ENCODE measurements at regions not wholly inside any gene's neighbourhood (a gene's known extent, or its start where the extent isn't known, plus 50 kb on each side); places are given as distances from the start of the nearest gene placed in this dataset.
"Not testable (repeated sequence)": the region's sequence is repeated elsewhere in the genome, so short reads cannot be mapped to it uniquely, and the experiment has no call there.

DNA sequence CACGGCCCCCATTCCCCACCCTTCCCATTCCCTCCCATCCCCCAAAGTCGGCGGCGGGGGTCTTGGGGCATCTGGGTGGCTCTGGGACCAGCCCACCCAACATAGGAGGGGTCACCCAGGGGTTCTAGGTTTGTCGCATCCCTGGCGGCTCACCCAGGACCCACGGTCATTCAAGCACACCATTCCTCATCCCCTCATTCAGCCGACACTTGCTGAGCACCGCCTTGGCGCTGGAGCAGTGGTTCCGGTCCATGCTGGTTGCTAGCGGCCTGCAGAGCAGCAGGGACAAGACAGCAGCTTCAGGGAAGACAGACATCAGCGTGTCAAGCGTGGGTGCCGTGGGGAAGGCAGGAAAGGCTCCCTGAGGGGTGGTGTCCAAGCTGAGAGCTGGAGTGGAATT lies 50.5 kb upstream of the OTOS start:
- ATAC-seq (replicated peaks) = no peak
- H3K9me3 Mint-ChIP-seq = no peaks in the 10 kb centered on the region
- no peaks in the 10 kb centered on the region for H3K4me1 Mint-ChIP-seq (ENCODE audit: low read depth in 2 of 2)
- no peak for DNase-seq
- no peak overlapping the region for H3K4me3 Mint-ChIP-seq
- H3K36me3 Mint-ChIP-seq (ENCODE audit: insufficient read depth) = no peaks in the 10 kb centered on the region
- H3K27ac Mint-ChIP-seq = no peak overlapping the region
- peaks cover 46 to 74% of the 10 kb centered on the region in 2 donors for H3K27me3 Mint-ChIP-seq

DNA sequence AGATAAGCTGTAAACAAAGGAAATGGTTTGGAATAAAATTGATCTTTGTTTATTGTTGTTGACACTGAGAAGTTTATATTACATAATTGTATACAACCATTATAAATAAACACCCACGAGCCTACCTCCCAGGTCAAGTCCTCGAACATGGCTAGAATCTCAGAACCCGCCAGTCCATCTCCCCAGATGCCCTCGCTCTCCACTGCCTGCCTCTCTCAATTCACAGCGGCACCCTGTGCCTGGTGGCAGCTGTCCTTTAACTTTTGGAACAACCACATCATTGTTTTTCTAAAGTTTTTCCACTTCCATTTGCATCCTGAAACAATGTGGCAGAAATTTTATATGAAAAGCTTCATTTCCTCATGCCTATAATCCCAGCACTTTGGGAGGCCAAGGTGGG lies 52.2 kb upstream of the OTOS start:
- Mint-ChIP-seq H3K27me3 (peaks cover 42 to 68% of the 10 kb centered on the region in 2 donors), H3K4me1 (ENCODE audit: low read depth in 2 of 2) (no peaks in the 10 kb centered on the region), H3K36me3 (ENCODE audit: insufficient read depth) (no peaks in the 10 kb centered on the region), H3K27ac (no peak overlapping the region), H3K4me3 (no peak overlapping the region), H3K9me3 (no peaks in the 10 kb centered on the region)
- ATAC-seq (replicated peaks) = no peak
- DNase-seq = no peak

GRCh38 chr2:240194341-240194762 lies 53.9 kb upstream of the OTOS start:
- H3K27ac Mint-ChIP-seq; ATAC-seq (replicated peaks); H3K4me1 Mint-ChIP-seq (ENCODE audit: low read depth in 2 of 2); H3K9me3 Mint-ChIP-seq; DNase-seq; H3K36me3 Mint-ChIP-seq (ENCODE audit: insufficient read depth); H3K4me3 Mint-ChIP-seq: not testable (repeated sequence)
- peaks cover 42 to 62% of the 10 kb centered on the region in 2 donors for H3K27me3 Mint-ChIP-seq

DNA sequence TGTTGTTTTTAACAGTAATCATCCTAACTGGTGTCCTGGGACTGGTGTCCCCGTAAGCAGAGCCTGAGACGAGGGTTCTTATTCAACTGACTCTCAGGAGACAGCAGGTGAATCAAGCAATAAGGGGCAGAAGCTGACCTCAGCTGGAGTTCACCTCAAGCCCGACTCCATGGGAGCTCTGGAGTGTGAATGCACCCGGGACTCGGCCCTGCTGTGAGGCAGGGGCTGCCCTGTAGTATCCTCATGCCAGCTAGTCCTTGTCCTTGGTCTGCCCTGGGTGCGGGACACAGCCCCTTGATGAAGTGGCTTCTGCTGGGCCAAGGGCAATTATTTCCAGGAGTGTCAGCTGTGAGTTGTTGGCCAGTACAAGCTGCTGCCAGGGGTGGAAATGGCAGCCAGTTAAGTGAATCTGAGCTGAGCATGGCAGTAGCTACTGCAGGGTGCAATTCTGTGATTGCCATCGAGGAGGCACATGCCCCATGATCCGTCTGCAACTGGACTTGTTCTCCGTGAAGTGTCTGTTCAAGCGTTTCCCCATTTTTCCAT lies 54.9 kb upstream of the OTOS start:
- Mint-ChIP-seq H3K4me1 (ENCODE audit: low read depth in 2 of 2) (no peaks in the 10 kb centered on the region), H3K36me3 (ENCODE audit: insufficient read depth) (no peaks in the 10 kb centered on the region), H3K27ac (no peak overlapping the region), H3K4me3 (no peak overlapping the region), H3K27me3 (peaks cover 37 to 68% of the 10 kb centered on the region in 2 donors), H3K9me3 (no peaks in the 10 kb centered on the region)
- ATAC-seq (replicated peaks) = no peak
- DNase-seq = no peak

GRCh38 chr2:240196716-240197461 lies 56.4 kb upstream of the OTOS start:
- H3K27me3 Mint-ChIP-seq = peaks cover 35 to 69% of the 10 kb centered on the region in 2 donors
- no peak overlapping the region for H3K4me3 Mint-ChIP-seq
- ATAC-seq (replicated peaks) = no peak
- peaks cover 4% of the 10 kb centered on the region in 2 donors for H3K4me1 Mint-ChIP-seq (ENCODE audit: low read depth in 2 of 2)
- DNase-seq = no peak
- no peak overlapping the region for H3K27ac Mint-ChIP-seq
- no peaks in the 10 kb centered on the region for H3K36me3 Mint-ChIP-seq (ENCODE audit: insufficient read depth)
- no peaks in the 10 kb centered on the region for H3K9me3 Mint-ChIP-seq

- no peaks in the 10 kb centered on the region for H3K36me3 Mint-ChIP-seq (ENCODE audit: insufficient read depth)
- peaks cover 28 to 64% of the 10 kb centered on the region in 2 donors for H3K27me3 Mint-ChIP-seq
- peaks cover 4% of the 10 kb centered on the region in 2 donors for H3K4me1 Mint-ChIP-seq (ENCODE audit: low read depth in 2 of 2)
- no peaks in the 10 kb centered on the region for H3K9me3 Mint-ChIP-seq
- H3K4me3 Mint-ChIP-seq = no peak overlapping the region
- DNase-seq (no peak), ATAC-seq (replicated peaks) (no peak)
- H3K27ac Mint-ChIP-seq = no peak overlapping the region
These were observed 57.1 kb upstream of the OTOS start for GRCh38 chr2:240197462-240198139.

GRCh38 chr2:240198226-240198625 lies 57.8 kb upstream of the OTOS start:
- Mint-ChIP-seq H3K9me3 (no peaks in the 10 kb centered on the region), H3K4me3 (no peak overlapping the region), H3K27ac (no peak overlapping the region), H3K27me3 (peaks cover 31 to 64% of the 10 kb centered on the region in 2 donors), H3K36me3 (ENCODE audit: insufficient read depth) (no peaks in the 10 kb centered on the region), H3K4me1 (ENCODE audit: low read depth in 2 of 2) (peaks cover 4% of the 10 kb centered on the region in 2 donors)
- ATAC-seq (replicated peaks) (no peak), DNase-seq (no peak)

DNA sequence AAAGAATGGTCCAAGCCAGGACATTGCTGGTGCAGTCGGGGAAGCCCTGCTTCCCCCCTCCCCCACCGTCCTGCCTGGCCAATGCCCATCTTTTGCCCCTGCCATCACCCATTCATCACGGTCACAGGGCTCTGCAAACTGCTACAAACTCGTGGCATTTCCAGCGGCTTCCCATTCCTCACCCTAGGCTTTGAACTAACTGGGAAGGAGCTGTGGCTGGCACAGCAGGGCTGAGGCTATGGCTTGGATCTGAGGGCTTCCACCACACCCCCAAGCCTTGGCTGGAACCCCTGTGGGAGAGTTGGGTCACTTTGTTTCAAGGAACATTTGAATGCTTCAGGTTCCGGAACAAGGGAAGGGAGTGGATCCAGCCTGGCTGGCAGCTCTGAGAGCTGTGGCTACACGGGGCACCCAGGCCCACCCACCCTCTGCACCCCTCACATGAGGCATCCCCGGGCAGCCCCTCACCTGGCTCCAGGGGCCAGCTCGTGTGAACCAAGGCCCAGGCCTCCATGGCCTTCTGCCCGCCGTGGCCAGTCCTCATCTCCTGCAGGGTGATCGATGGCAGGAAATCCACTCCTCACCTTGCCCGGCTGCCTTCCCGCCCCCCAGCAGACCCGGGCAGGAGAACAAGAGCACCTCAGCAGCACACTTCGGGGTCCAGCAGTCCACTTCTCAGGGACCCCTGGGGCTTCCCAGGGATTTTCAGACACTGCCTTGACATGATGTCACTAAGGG lies 58.8 kb upstream of the OTOS start:
- ATAC-seq (replicated peaks) (no peak), DNase-seq (no peak)
- no peak overlapping the region for H3K4me3 Mint-ChIP-seq
- no peaks in the 10 kb centered on the region for H3K36me3 Mint-ChIP-seq (ENCODE audit: insufficient read depth)
- H3K4me1 Mint-ChIP-seq (ENCODE audit: low read depth in 2 of 2) = peaks cover 4% of the 10 kb centered on the region in 2 donors
- H3K9me3 Mint-ChIP-seq = no peaks in the 10 kb centered on the region
- H3K27me3 Mint-ChIP-seq = peaks cover 36 to 64% of the 10 kb centered on the region in 2 donors
- H3K27ac Mint-ChIP-seq = no peak overlapping the region

GRCh38 chr2:240200230-240201051 lies 60.0 kb upstream of the OTOS start:
- Mint-ChIP-seq H3K4me1 (ENCODE audit: low read depth in 2 of 2) (peaks cover 4% of the 10 kb centered on the region in 2 donors), H3K27me3 (peaks cover 38 to 66% of the 10 kb centered on the region in 2 donors), H3K9me3 (no peaks in the 10 kb centered on the region), H3K27ac (peak overlapping the region in 1 of 2 donors; percentile 3), H3K36me3 (ENCODE audit: insufficient read depth) (no peaks in the 10 kb centered on the region), H3K4me3 (no peak overlapping the region)
- ATAC-seq (replicated peaks) = peak; percentile 45
- DNase-seq = no peak

DNA sequence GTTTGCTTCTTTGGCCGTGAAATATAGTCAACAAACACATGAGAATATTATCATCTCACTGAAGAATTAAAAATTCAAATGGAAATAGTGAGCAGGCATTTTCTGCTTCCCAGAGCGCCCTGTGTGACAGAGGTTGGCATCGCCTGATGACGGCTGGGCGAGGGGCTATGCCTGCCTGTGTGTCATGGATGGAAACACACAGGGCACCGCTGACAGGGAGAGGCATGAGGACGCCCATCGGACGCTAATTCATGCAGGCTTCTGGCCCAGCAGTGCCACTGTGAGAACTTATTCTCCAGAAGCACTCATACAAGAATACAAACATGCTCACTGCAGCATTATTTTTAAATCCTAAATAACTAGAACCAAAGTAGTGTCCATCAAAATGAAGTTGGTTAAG lies 61.4 kb upstream of the OTOS start:
- ATAC-seq (replicated peaks) (no peak), DNase-seq (no peak)
- H3K4me1 Mint-ChIP-seq (ENCODE audit: low read depth in 2 of 2) = peaks cover 4% of the 10 kb centered on the region in 2 donors
- no peaks in the 10 kb centered on the region for H3K36me3 Mint-ChIP-seq (ENCODE audit: insufficient read depth)
- H3K27me3 Mint-ChIP-seq = peaks cover 34 to 58% of the 10 kb centered on the region in 2 donors
- no peaks in the 10 kb centered on the region for H3K9me3 Mint-ChIP-seq
- no peak overlapping the region for H3K27ac Mint-ChIP-seq
- H3K4me3 Mint-ChIP-seq = no peak overlapping the region

GRCh38 chr2:240202586-240202985 lies 62.1 kb upstream of the OTOS start:
- DNase-seq (no peak), ATAC-seq (replicated peaks) (no peak)
- Mint-ChIP-seq H3K4me3 (no peak overlapping the region), H3K27ac (no peak overlapping the region), H3K27me3 (peaks cover 34 to 59% of the 10 kb centered on the region in 2 donors), H3K4me1 (ENCODE audit: low read depth in 2 of 2) (peaks cover 4% of the 10 kb centered on the region in 2 donors), H3K9me3 (no peaks in the 10 kb centered on the region), H3K36me3 (ENCODE audit: insufficient read depth) (no peaks in the 10 kb centered on the region)

- Mint-ChIP-seq H3K36me3 (ENCODE audit: insufficient read depth) (no peaks in the 10 kb centered on the region), H3K27me3 (peaks cover 34 to 65% of the 10 kb centered on the region in 2 donors), H3K9me3 (no peaks in the 10 kb centered on the region), H3K27ac (no peak overlapping the region), H3K4me1 (ENCODE audit: low read depth in 2 of 2) (peaks cover 4% of the 10 kb centered on the region in 2 donors), H3K4me3 (no peak overlapping the region)
- no peak for ATAC-seq (replicated peaks)
- DNase-seq = no peak
These were observed 62.8 kb upstream of the OTOS start for GRCh38 chr2:240203031-240203787.
